ENCODE measurements at regions not wholly inside any gene's neighbourhood (a gene's known extent, or its start where the extent isn't known, plus 50 kb on each side); places are given as distances from the start of the nearest gene placed in this dataset.

DNA sequence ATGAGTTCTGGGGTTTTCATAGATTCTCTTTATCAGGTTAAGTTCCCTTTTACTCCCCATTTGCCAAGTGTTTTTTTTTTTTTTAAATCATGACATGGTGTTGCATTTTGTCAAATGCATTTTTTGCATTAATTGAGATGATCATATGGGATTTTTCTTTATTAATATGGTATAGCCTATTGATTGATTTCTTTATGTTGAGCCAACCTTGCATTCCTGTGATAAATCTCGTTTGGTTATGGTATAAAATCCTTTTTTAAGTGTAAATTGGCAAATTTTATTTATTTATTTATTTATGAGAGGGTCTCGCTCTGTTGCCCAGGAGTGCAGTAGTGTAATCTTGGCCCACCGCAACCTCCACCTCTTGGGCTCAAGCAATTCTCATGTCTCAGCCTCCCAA, 81.5 kb upstream of the ACVR1 start:
- H3K4me3 ChIP-seq (ENCODE audit: low read depth, low read length): no peak overlapping the region
- no peak for DNase-seq (ENCODE audit: low read depth, low spot score)
- no peaks in the 10 kb centered on the region for H3K27me3 ChIP-seq (ENCODE audit: control insufficient read depth, insufficient read depth, low read length)
- ChIA-PET CTCF (no interaction called here), POLR2A (no interaction called here)
- H3K9me3 ChIP-seq (ENCODE audit: control insufficient read depth, insufficient read depth, low read length): no peaks in the 10 kb centered on the region; the same call in 1 of the 2 replicates
- TF ChIP-seq, protein P1, sequence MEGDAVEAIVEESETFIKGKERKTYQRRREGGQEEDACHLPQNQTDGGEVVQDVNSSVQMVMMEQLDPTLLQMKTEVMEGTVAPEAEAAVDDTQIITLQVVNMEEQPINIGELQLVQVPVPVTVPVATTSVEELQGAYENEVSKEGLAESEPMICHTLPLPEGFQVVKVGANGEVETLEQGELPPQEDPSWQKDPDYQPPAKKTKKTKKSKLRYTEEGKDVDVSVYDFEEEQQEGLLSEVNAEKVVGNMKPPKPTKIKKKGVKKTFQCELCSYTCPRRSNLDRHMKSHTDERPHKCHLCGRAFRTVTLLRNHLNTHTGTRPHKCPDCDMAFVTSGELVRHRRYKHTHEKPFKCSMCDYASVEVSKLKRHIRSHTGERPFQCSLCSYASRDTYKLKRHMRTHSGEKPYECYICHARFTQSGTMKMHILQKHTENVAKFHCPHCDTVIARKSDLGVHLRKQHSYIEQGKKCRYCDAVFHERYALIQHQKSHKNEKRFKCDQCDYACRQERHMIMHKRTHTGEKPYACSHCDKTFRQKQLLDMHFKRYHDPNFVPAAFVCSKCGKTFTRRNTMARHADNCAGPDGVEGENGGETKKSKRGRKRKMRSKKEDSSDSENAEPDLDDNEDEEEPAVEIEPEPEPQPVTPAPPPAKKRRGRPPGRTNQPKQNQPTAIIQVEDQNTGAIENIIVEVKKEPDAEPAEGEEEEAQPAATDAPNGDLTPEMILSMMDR (IDR thresholded peaks at IDR 0.05; ENCODE audit: low read depth, low read length): no peak
- no peak overlapping the region for H3K27ac ChIP-seq (ENCODE audit: low read depth, low read length)

DNA sequence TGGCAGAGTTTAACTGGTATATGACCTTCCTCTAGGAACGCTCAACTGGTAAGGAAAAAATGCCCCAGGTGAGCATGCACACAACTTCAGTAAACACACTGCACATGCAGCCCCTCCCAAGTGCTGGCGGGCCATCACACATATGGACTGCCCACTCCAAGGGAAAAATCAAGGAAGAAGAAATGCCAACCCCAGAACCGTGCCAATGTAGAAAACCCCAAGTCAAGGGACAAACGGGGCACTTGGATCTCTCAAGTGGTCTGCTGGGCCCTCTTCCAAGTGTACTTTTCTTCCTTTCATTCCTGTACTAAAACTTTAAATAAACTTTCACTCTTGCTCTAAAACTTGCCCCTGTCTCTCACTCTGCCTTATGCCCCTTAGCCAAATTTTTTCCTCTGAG, 76.4 kb upstream of the ACVR1 start:
- Histone ChIP-seq H3K9me3 (ENCODE audit: control insufficient read depth, insufficient read depth, low read length) (no peaks in the 10 kb centered on the region), H3K27me3 (ENCODE audit: control insufficient read depth, insufficient read depth, low read length) (no peaks in the 10 kb centered on the region), H3K4me3 (ENCODE audit: low read depth, low read length) (no peak overlapping the region), H3K27ac (ENCODE audit: low read depth, low read length) (no peak overlapping the region)
- POLR2A ChIA-PET: no interaction called here
- CTCF ChIA-PET: interaction anchor here (0.8 kb wide), 1 partner anchor 56 kb away, joined by 3 read pairs; no protein-coding TSS in a partner anchor
- TF ChIP-seq, protein P1 (IDR thresholded peaks at IDR 0.05; ENCODE audit: low read depth, low read length): no peak
- no peak for DNase-seq (ENCODE audit: low read depth, low spot score)

DNA sequence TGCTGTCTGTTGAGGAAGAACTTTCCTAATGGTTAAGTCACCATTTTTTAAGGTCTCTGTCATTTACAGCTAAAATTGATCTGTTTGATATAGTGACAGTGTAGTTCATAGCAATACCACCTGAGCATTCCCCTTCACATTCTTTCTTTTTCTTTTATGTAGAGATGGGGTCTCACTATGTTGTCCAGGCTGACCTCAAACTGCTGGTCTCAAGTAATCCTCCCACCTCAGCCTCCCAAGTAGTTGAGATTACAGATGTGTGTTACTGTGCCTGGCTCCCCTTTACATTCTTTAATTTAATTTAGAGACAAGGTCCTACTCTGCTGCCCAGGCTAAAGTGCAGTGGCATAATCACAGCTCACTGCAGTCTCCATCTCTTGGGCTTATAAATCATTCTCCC, 72.7 kb upstream of the ACVR1 start:
- POLR2A ChIA-PET: no interaction called here
- no peak for DNase-seq (ENCODE audit: low read depth, low spot score)
- Histone ChIP-seq H3K27me3 (ENCODE audit: control insufficient read depth, insufficient read depth, low read length) (no peaks in the 10 kb centered on the region), H3K4me3 (ENCODE audit: low read depth, low read length) (no peak overlapping the region), H3K27ac (ENCODE audit: low read depth, low read length) (no peak overlapping the region), H3K9me3 (ENCODE audit: control insufficient read depth, insufficient read depth, low read length) (no peaks in the 10 kb centered on the region)
- TF ChIP-seq, protein P1 (IDR thresholded peaks at IDR 0.05; ENCODE audit: low read depth, low read length): no peak
- CTCF ChIA-PET: no interaction called here

DNA sequence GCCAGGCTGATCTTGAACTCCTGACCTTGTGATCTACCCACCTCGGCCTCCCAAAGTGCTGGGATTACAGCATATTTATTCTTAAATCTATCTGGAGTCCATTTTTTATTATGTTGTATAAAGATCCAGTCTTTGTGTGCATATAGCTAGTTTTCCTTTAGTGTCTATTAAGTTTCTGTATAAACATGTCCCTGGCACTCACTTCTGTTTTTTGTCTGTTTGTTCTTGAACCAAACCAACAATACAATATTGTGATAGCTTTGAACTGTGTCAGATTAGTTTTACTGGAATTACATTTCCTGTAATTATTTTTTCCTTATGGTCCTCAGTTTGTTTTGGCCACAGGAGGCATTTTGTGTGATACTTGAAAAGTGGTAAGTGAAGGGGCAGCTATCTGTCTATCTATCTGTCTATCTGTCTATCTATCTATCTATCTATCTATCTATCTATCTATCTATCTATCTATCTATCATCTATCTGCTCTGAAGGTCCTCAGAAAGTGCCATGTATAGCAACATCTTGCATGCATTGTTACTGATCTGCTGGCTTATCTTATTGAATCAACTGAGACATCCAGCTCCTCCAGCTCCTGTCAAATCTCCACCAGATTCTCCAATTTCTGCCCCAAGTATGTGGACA, 70.9 kb upstream of the ACVR1 start:
- no peak for DNase-seq (ENCODE audit: low read depth, low spot score)
- ChIA-PET POLR2A (no interaction called here), CTCF (no interaction called here)
- no peaks in the 10 kb centered on the region for H3K27me3 ChIP-seq (ENCODE audit: control insufficient read depth, insufficient read depth, low read length)
- TF ChIP-seq, protein P1 (IDR thresholded peaks at IDR 0.05; ENCODE audit: low read depth, low read length): no peak
- H3K4me3 ChIP-seq (ENCODE audit: low read depth, low read length): no peak overlapping the region
- H3K9me3 ChIP-seq (ENCODE audit: control insufficient read depth, insufficient read depth, low read length): no peaks in the 10 kb centered on the region
- H3K27ac ChIP-seq (ENCODE audit: low read depth, low read length): no peak overlapping the region

DNA sequence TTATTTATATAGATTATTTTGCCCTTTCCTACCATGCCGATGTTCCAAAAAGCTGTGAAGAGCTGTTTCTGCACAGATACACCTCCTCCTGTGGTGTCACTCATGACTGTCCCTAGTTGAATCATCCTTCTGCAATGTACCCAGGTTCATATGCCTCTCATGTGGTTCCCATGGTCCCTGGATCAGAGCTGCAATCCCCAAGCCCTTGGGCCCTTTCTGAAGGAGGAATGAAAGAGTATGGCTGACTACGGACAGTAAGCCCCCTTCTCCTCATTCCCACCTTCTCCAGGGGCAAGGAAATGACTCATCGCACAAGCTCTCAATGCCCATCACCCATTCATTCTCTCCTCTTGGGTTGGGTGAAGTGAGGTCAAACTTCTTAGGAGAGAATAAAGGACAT, 63.9 kb upstream of the ACVR1 start:
- POLR2A ChIA-PET: no interaction called here
- TF ChIP-seq, protein P1 (IDR thresholded peaks at IDR 0.05; ENCODE audit: low read depth, low read length): no peak
- Histone ChIP-seq H3K27me3 (ENCODE audit: control insufficient read depth, insufficient read depth, low read length) (no peaks in the 10 kb centered on the region), H3K4me3 (ENCODE audit: low read depth, low read length) (no peak overlapping the region), H3K9me3 (ENCODE audit: control insufficient read depth, insufficient read depth, low read length) (no peaks in the 10 kb centered on the region), H3K27ac (ENCODE audit: low read depth, low read length) (no peak overlapping the region)
- CTCF ChIA-PET: no interaction called here
- DNase-seq (ENCODE audit: low read depth, low spot score): no peak

Measured in AG04450 (cell line).